ENCODE measurements at regions not wholly inside any gene's neighbourhood (a gene's known extent, or its start where the extent isn't known, plus 50 kb on each side); places are given as distances from the start of the nearest gene placed in this dataset.
"Not testable (repeated sequence)": the region's sequence is repeated elsewhere in the genome, so short reads cannot be mapped to it uniquely, and the experiment has no call there.

GRCh38 chr16:16572130-16572774, 193.3 kb downstream of the NPIPA7 start:
- H3K4me1 ChIP-seq (ENCODE audit: insufficient read depth, low read length); H3K27me3 Mint-ChIP-seq; DNase-seq; H3K27ac Mint-ChIP-seq; H3K9me3 Mint-ChIP-seq; CTCF ChIA-PET; H3K4me1 Mint-ChIP-seq; H3K27ac ChIP-seq (ENCODE audit: low read depth, low read length); H3K36me3 ChIP-seq (ENCODE audit: insufficient read depth, low read length); POLR2A ChIA-PET; H3K4me3 ChIP-seq (ENCODE audit: low read length); H3K27me3 ChIP-seq (ENCODE audit: insufficient read depth, low read length, poor library complexity, severe bottlenecking); H3K9me3 ChIP-seq (ENCODE audit: low read length); H3K36me3 Mint-ChIP-seq; H3K4me3 Mint-ChIP-seq: not testable (repeated sequence)

DNA sequence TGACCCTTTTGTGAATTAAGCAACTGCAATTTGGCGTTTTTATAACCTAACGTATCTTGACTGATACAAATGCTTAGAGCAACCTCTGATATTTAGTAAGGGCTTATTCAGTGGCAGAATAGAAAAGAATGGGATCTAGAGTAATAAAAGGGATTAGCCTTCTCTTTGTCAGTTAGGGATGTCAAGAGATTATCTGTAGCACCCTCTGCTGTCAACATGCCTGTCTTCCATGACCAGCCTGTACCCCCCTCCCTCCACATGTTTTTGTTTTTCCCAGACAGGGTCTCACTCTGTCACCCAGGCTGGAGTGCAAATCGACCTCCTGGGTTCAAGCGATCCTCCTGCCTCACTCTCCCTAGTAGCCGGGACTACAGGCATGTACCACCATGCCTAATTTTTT, 198.1 kb downstream of the NPIPA7 start:
- H3K27ac Mint-ChIP-seq; H3K4me3 Mint-ChIP-seq; CTCF ChIA-PET; H3K4me3 ChIP-seq (ENCODE audit: low read length); H3K27ac ChIP-seq (ENCODE audit: low read depth, low read length); H3K4me1 ChIP-seq (ENCODE audit: insufficient read depth, low read length); H3K9me3 Mint-ChIP-seq; DNase-seq; H3K9me3 ChIP-seq (ENCODE audit: low read length); H3K4me1 Mint-ChIP-seq; POLR2A ChIA-PET; H3K36me3 ChIP-seq (ENCODE audit: insufficient read depth, low read length); H3K27me3 Mint-ChIP-seq; H3K36me3 Mint-ChIP-seq; H3K27me3 ChIP-seq (ENCODE audit: insufficient read depth, low read length, poor library complexity, severe bottlenecking): not testable (repeated sequence)

- Histone ChIP-seq H3K9me3 (ENCODE audit: low read length) (no peaks in the 10 kb centered on the region), H3K36me3 (ENCODE audit: insufficient read depth, low read length) (no peaks in the 10 kb centered on the region), H3K4me3 (ENCODE audit: low read length) (no peak overlapping the region), H3K27me3 (ENCODE audit: insufficient read depth, low read length, poor library complexity, severe bottlenecking) (no peaks in the 10 kb centered on the region), H3K27ac (ENCODE audit: low read depth, low read length) (no peak overlapping the region), H3K4me1 (ENCODE audit: insufficient read depth, low read length) (no peaks in the 10 kb centered on the region)
- ChIA-PET CTCF (no interaction called here), POLR2A (no interaction called here)
- Mint-ChIP-seq H3K27ac (no peak overlapping the region), H3K4me1 (no peaks in the 10 kb centered on the region), H3K36me3 (no peaks in the 10 kb centered on the region), H3K27me3 (peaks cover 0 to 4% of the 10 kb centered on the region in 2 donors), H3K9me3 (peaks cover 0 to 2% (median 0%) of the 10 kb centered on the region in 5 donors), H3K4me3 (no peak overlapping the region)
- DNase-seq, result no peak
Measured at GRCh38 chr16:16578701-16579100, 199.8 kb downstream of the NPIPA7 start.

DNA sequence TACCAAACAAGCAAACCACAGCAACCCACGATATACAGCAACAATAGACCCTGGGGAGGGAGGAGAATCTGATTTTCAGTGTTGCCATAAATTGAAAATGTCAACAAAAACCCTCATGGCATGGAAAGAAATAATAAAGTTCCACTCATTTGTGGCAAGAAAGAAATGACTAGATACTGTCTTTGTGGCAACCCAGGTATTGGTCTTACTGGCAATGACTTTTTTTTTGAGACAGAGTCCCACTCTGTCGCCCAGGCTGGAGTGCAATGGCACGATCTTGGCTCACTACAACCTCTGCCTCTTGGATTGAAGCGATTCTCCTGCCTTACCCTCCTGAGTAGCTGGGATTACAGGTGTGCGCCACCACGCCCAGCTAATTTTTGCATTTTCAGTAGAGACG, 204.0 kb downstream of the NPIPA7 start:
- H3K4me1 ChIP-seq (ENCODE audit: insufficient read depth, low read length); H3K36me3 ChIP-seq (ENCODE audit: insufficient read depth, low read length); H3K9me3 Mint-ChIP-seq; H3K27me3 ChIP-seq (ENCODE audit: insufficient read depth, low read length, poor library complexity, severe bottlenecking); H3K27me3 Mint-ChIP-seq; H3K4me3 Mint-ChIP-seq; POLR2A ChIA-PET; H3K27ac Mint-ChIP-seq; H3K4me1 Mint-ChIP-seq; H3K36me3 Mint-ChIP-seq; H3K9me3 ChIP-seq (ENCODE audit: low read length); CTCF ChIA-PET; H3K4me3 ChIP-seq (ENCODE audit: low read length); DNase-seq; H3K27ac ChIP-seq (ENCODE audit: low read depth, low read length): not testable (repeated sequence)

DNA sequence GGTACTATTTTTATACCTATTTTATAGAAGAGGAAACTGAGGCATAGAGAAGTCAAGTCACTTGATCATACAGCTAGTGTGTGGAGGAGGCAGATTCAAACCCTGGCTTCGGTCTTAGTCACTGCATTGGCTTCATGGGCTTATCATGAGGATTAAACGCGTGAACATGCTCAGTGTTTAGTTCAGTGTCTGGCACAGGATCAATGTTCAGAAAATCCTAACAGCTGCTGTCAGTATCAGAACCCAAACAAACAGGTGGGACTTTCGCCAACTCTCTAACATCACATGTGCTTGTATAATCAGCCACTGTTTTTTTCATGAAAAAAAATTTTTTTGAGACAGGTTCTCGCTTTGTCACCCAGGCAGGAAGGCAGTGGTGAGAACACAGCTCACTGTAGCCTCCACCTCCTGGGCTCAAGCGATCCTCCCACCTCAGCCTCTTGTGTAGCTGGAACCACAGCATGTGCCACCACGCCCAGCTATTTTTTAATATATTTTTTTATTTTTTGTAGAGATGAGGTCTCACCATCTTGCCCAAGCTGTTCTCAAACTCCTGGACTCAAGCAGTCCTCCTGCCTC, 207.2 kb downstream of the NPIPA7 start:
- H3K27ac Mint-ChIP-seq; H3K9me3 ChIP-seq (ENCODE audit: low read length); CTCF ChIA-PET; H3K4me3 ChIP-seq (ENCODE audit: low read length); H3K27ac ChIP-seq (ENCODE audit: low read depth, low read length); DNase-seq; H3K36me3 Mint-ChIP-seq; H3K27me3 ChIP-seq (ENCODE audit: insufficient read depth, low read length, poor library complexity, severe bottlenecking); H3K4me3 Mint-ChIP-seq; H3K9me3 Mint-ChIP-seq; H3K27me3 Mint-ChIP-seq; H3K4me1 ChIP-seq (ENCODE audit: insufficient read depth, low read length); POLR2A ChIA-PET; H3K36me3 ChIP-seq (ENCODE audit: insufficient read depth, low read length); H3K4me1 Mint-ChIP-seq: not testable (repeated sequence)

GRCh38 chr16:16586969-16587368, 208.0 kb downstream of the NPIPA7 start:
- H3K27me3 Mint-ChIP-seq; H3K27ac ChIP-seq (ENCODE audit: low read depth, low read length); H3K36me3 ChIP-seq (ENCODE audit: insufficient read depth, low read length); H3K4me1 Mint-ChIP-seq; H3K27ac Mint-ChIP-seq; H3K9me3 ChIP-seq (ENCODE audit: low read length); DNase-seq; H3K9me3 Mint-ChIP-seq; CTCF ChIA-PET; H3K27me3 ChIP-seq (ENCODE audit: insufficient read depth, low read length, poor library complexity, severe bottlenecking); POLR2A ChIA-PET; H3K4me3 Mint-ChIP-seq; H3K4me1 ChIP-seq (ENCODE audit: insufficient read depth, low read length); H3K4me3 ChIP-seq (ENCODE audit: low read length); H3K36me3 Mint-ChIP-seq: not testable (repeated sequence)

GRCh38 chr16:16588436-16588835, 209.5 kb downstream of the NPIPA7 start:
- H3K27ac ChIP-seq (ENCODE audit: low read depth, low read length); H3K9me3 Mint-ChIP-seq; H3K4me1 Mint-ChIP-seq; H3K36me3 ChIP-seq (ENCODE audit: insufficient read depth, low read length); H3K4me3 ChIP-seq (ENCODE audit: low read length); H3K9me3 ChIP-seq (ENCODE audit: low read length); H3K4me1 ChIP-seq (ENCODE audit: insufficient read depth, low read length); POLR2A ChIA-PET; CTCF ChIA-PET; DNase-seq; H3K27me3 Mint-ChIP-seq; H3K27me3 ChIP-seq (ENCODE audit: insufficient read depth, low read length, poor library complexity, severe bottlenecking); H3K36me3 Mint-ChIP-seq; H3K4me3 Mint-ChIP-seq; H3K27ac Mint-ChIP-seq: not testable (repeated sequence)

- H3K36me3 ChIP-seq (ENCODE audit: insufficient read depth, low read length); DNase-seq; H3K4me3 Mint-ChIP-seq; H3K27me3 Mint-ChIP-seq; H3K4me3 ChIP-seq (ENCODE audit: low read length); H3K9me3 Mint-ChIP-seq; H3K27me3 ChIP-seq (ENCODE audit: insufficient read depth, low read length, poor library complexity, severe bottlenecking); H3K9me3 ChIP-seq (ENCODE audit: low read length); H3K27ac ChIP-seq (ENCODE audit: low read depth, low read length); H3K4me1 ChIP-seq (ENCODE audit: insufficient read depth, low read length); H3K27ac Mint-ChIP-seq; POLR2A ChIA-PET; H3K4me1 Mint-ChIP-seq; CTCF ChIA-PET; H3K36me3 Mint-ChIP-seq: not testable (repeated sequence)
Measured at GRCh38 chr16:16590654-16591318, 211.8 kb downstream of the NPIPA7 start.

Measured in CD8-positive, alpha-beta memory T cell (primary cell).